HG03442 (cell line): ENCODE measurements at regions not wholly inside any gene's neighbourhood (a gene's known extent, or its start where the extent isn't known, plus 50 kb on each side); places are given as distances from the start of the nearest gene placed in this dataset.

Experiments used
- ATAC-seq: cut with Tn5 transposase; IDR thresholded peaks from one replicate; pipeline ENCODE4 v1.9.1; 2021; ENCODE audit warnings: mild to moderate bottlenecking, moderate library complexity; ENCODE audit not compliant: unreplicated experiment

- no peak for ATAC-seq
These were observed 233.4 kb upstream of the HABP2 start for GRCh38 chr10:113319479-113319878.

- ATAC-seq: no peak
These were observed 232.6 kb upstream of the HABP2 start for GRCh38 chr10:113320211-113320610.

- ATAC-seq: no peak
These were observed 231.9 kb upstream of the HABP2 start for GRCh38 chr10:113320987-113321386.

- ATAC-seq: no peak
These were observed 230.0 kb upstream of the HABP2 start for GRCh38 chr10:113322843-113323242.

- no peak for ATAC-seq
These were observed 228.9 kb upstream of the HABP2 start for GRCh38 chr10:113323985-113324384.

GRCh38 chr10:113326160-113327111 is 226.4 kb upstream of the HABP2 start:
- peak; percentile 97 for ATAC-seq

GRCh38 chr10:113329121-113329596 is 223.7 kb upstream of the HABP2 start:
- no peak for ATAC-seq

GRCh38 chr10:113331961-113332360 is 220.9 kb upstream of the HABP2 start:
- ATAC-seq: no peak

- no peak for ATAC-seq
These were observed 219.5 kb upstream of the HABP2 start for GRCh38 chr10:113333313-113333712.

GRCh38 chr10:113335592-113335991 is 217.3 kb upstream of the HABP2 start:
- ATAC-seq: no peak

GRCh38 chr10:113336549-113337130 is 216.2 kb upstream of the HABP2 start:
- no peak for ATAC-seq

- no peak for ATAC-seq
These were observed 215.7 kb upstream of the HABP2 start for GRCh38 chr10:113337142-113337541.

GRCh38 chr10:113339121-113339520 is 213.7 kb upstream of the HABP2 start:
- ATAC-seq: no peak

GRCh38 chr10:113340282-113340681 is 212.6 kb upstream of the HABP2 start:
- no peak for ATAC-seq

- ATAC-seq: no peak
These were observed 211.7 kb upstream of the HABP2 start for GRCh38 chr10:113341138-113341537.

- no peak for ATAC-seq
These were observed 206.8 kb upstream of the HABP2 start for GRCh38 chr10:113345826-113346624.

GRCh38 chr10:113347508-113347907 is 205.3 kb upstream of the HABP2 start:
- ATAC-seq: no peak

- no peak for ATAC-seq
These were observed 204.2 kb upstream of the HABP2 start for GRCh38 chr10:113348694-113349093.

- ATAC-seq: no peak
These were observed 202.4 kb upstream of the HABP2 start for GRCh38 chr10:113350311-113351040.

GRCh38 chr10:113354711-113355110 is 198.1 kb upstream of the HABP2 start:
- ATAC-seq: no peak
